ENCODE measurements at regions not wholly inside any gene's neighbourhood (a gene's known extent, or its start where the extent isn't known, plus 50 kb on each side); places are given as distances from the start of the nearest gene placed in this dataset.

DNA sequence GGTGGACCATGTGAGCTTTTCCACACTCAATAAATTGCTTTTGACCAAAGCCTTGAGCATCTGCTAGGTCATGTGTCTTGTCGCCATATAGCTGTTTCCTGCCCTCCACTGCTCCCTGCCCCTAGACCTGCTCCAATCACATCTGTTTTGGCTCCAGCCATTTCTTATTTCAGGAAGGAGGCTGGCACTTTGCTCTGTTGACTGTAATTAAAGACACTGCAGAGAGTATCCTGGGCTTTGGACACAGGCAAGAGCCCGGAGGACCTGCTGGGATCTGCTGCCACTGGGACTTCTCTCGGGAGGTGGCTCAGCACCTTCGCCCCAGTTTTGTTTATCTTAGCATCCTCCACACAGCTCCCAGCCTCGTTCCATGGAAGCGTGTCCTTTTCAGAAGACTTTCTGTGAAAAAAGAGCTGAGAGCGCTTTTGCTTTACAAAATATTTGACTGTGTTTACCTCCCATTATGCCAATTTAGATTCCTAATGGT, 153.2 kb downstream of the MED10 start:
- Histone ChIP-seq H2AFZ (no peak overlapping the region), H3K36me3 (ENCODE audit: low read depth) (no peaks in the 10 kb centered on the region), H3K9me3 (ENCODE audit: low read depth) (no peaks in the 10 kb centered on the region), H3K4me2 (ENCODE audit: unreplicated experiment) (no peak overlapping the region), H4K20me1 (ENCODE audit: insufficient read depth) (no peaks in the 10 kb centered on the region), H3K27me3 (replicated peaks; ENCODE audit: insufficient read depth) (no peaks in the 10 kb centered on the region), H3K4me1 (ENCODE audit: insufficient read depth) (no peaks in the 10 kb centered on the region), H3K27ac (no peak overlapping the region), H3K9ac (no peak overlapping the region), H3K4me3 (no peak overlapping the region), H3F3A (ENCODE audit: insufficient read depth) (no peaks in the 10 kb centered on the region), H3K9me2 (ENCODE audit: insufficient read depth) (no peaks in the 10 kb centered on the region), H3K79me2 (ENCODE audit: insufficient read depth) (no peaks in the 10 kb centered on the region)
- no peak for DNase-seq
- in situ Hi-C loops (cut with MboI), result no loop called here
- TF ChIP-seq EZH2phosphoT487 (IDR thresholded peaks at IDR 0.05; ENCODE audit: insufficient read depth, low read depth) (no peak), EZH2 (IDR thresholded peaks at IDR 0.05; ENCODE audit: insufficient read depth, poor library complexity, severe bottlenecking) (no peak)
- WGBS, 2 experiments (ENCODE audit: low coverage in 1 of 2, low lambda C conversion rate in 2 of 2, missing lambda C conversion rate in 2 of 2), result 36 to 41% methylated on average over 7 of the region's 7 CpGs

DNA sequence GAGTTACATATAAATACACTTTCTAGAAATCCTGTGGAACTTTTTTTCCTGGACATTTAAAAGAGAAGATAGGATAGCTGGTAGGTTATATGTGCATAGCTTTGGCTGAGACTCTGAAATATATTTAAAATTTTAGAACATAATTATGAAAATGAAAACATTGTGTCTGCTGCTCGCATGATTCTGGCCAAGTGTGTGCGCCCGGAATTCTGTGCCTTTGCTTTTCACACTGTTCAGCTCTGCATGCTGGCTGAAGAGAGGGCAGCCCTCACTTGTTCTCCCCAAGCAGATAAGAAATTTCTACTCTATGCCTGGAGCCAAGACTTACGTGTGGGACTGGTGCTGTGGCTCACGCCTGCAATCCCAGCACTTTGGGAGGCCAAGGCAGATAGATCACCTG, 153.9 kb downstream of the MED10 start:
- no peaks in the 10 kb centered on the region for H3K79me2 ChIP-seq (ENCODE audit: insufficient read depth)
- H3K4me2 ChIP-seq (ENCODE audit: unreplicated experiment), result no peak overlapping the region
- no peaks in the 10 kb centered on the region for H3K27me3 ChIP-seq (replicated peaks; ENCODE audit: insufficient read depth)
- H4K20me1 ChIP-seq (ENCODE audit: insufficient read depth), result no peaks in the 10 kb centered on the region
- no peak overlapping the region for H2AFZ ChIP-seq
- DNase-seq, result no peak
- WGBS, 2 experiments (ENCODE audit: low coverage in 1 of 2, low lambda C conversion rate in 2 of 2, missing lambda C conversion rate in 2 of 2), result 40 to 41% methylated on average over 5 of the region's 5 CpGs
- in situ Hi-C loops (cut with MboI), result no loop called here
- H3K9me3 ChIP-seq (ENCODE audit: low read depth), result no peaks in the 10 kb centered on the region
- no peaks in the 10 kb centered on the region for H3K9me2 ChIP-seq (ENCODE audit: insufficient read depth)
- H3K4me3 ChIP-seq, result no peak overlapping the region
- no peak overlapping the region for H3K27ac ChIP-seq
- TF ChIP-seq EZH2 (IDR thresholded peaks at IDR 0.05; ENCODE audit: insufficient read depth, poor library complexity, severe bottlenecking) (no peak), EZH2phosphoT487 (IDR thresholded peaks at IDR 0.05; ENCODE audit: insufficient read depth, low read depth) (no peak)
- no peaks in the 10 kb centered on the region for H3K4me1 ChIP-seq (ENCODE audit: insufficient read depth)
- no peaks in the 10 kb centered on the region for H3K36me3 ChIP-seq (ENCODE audit: low read depth)
- H3K9ac ChIP-seq, result no peak overlapping the region
- H3F3A ChIP-seq (ENCODE audit: insufficient read depth), result no peaks in the 10 kb centered on the region

DNA sequence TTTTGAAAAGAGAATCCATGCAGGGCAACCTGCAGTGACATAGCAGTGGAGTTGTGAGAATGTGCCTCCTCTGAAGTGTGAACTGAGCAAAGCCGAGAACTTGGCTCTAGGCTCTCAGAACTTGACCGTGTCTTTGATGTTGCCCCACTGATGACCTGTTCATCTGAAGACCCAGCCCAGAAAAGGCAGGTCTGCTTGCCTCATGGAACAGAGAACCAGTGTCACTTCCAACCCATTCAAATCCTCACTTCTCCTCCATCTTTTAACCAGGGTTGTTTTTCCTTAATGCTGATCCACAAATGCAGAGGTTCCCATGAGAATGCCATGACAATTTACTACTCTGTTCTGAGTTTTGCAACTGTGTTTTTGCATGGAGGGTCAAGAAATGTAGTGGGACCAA, 155.4 kb downstream of the MED10 start:
- no peaks in the 10 kb centered on the region for H3K4me1 ChIP-seq (ENCODE audit: insufficient read depth)
- WGBS, 2 experiments (ENCODE audit: low coverage in 1 of 2, low lambda C conversion rate in 2 of 2, missing lambda C conversion rate in 2 of 2), result 20% methylated on average over 2 of the region's 2 CpGs
- DNase-seq, result no peak
- H3K27ac ChIP-seq, result no peak overlapping the region
- no peak overlapping the region for H3K4me2 ChIP-seq (ENCODE audit: unreplicated experiment)
- no peaks in the 10 kb centered on the region for H3K79me2 ChIP-seq (ENCODE audit: insufficient read depth)
- H3K9me2 ChIP-seq (ENCODE audit: insufficient read depth), result no peaks in the 10 kb centered on the region
- no peaks in the 10 kb centered on the region for H3K9me3 ChIP-seq (ENCODE audit: low read depth)
- no peaks in the 10 kb centered on the region for H3K36me3 ChIP-seq (ENCODE audit: low read depth)
- H3K4me3 ChIP-seq, result no peak overlapping the region
- TF ChIP-seq EZH2 (IDR thresholded peaks at IDR 0.05; ENCODE audit: insufficient read depth, poor library complexity, severe bottlenecking) (no peak), EZH2phosphoT487 (IDR thresholded peaks at IDR 0.05; ENCODE audit: insufficient read depth, low read depth) (no peak)
- no peak overlapping the region for H3K9ac ChIP-seq
- no peaks in the 10 kb centered on the region for H4K20me1 ChIP-seq (ENCODE audit: insufficient read depth)
- no peaks in the 10 kb centered on the region for H3F3A ChIP-seq (ENCODE audit: insufficient read depth)
- H3K27me3 ChIP-seq (replicated peaks; ENCODE audit: insufficient read depth), result no peaks in the 10 kb centered on the region
- H2AFZ ChIP-seq, result no peak overlapping the region
- in situ Hi-C loops (cut with MboI), result no loop called here

DNA sequence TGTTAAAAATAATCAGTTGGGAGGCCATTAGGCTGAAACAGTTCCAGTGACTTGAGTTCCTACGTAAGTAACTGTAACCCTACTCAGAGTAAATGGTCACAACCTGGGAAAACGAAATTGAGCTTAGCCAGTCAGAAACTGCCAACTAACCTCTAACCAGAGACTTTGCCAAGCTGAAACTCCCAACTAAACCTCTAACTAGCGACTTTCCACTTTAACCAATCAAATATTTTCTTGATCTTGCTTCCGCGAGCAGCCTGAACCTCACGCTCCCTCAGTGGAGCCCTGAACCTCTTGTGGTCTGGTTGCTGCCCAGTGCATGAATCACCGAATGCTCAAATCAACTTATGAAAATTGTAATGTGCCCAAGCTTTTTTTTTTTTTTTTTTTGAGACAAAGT, 156.2 kb downstream of the MED10 start:
- no peak overlapping the region for H3K27ac ChIP-seq
- DNase-seq, result no peak
- no peaks in the 10 kb centered on the region for H3K9me3 ChIP-seq (ENCODE audit: low read depth)
- 46 to 48% methylated on average over 7 of the region's 7 CpGs for WGBS, 2 experiments (ENCODE audit: low coverage in 1 of 2, low lambda C conversion rate in 2 of 2, missing lambda C conversion rate in 2 of 2)
- H4K20me1 ChIP-seq (ENCODE audit: insufficient read depth), result no peaks in the 10 kb centered on the region
- H2AFZ ChIP-seq, result no peak overlapping the region
- H3K4me1 ChIP-seq (ENCODE audit: insufficient read depth), result no peaks in the 10 kb centered on the region
- H3K36me3 ChIP-seq (ENCODE audit: low read depth), result no peaks in the 10 kb centered on the region
- no peaks in the 10 kb centered on the region for H3K9me2 ChIP-seq (ENCODE audit: insufficient read depth)
- TF ChIP-seq EZH2phosphoT487 (IDR thresholded peaks at IDR 0.05; ENCODE audit: insufficient read depth, low read depth) (no peak), EZH2 (IDR thresholded peaks at IDR 0.05; ENCODE audit: insufficient read depth, poor library complexity, severe bottlenecking) (no peak)
- H3K4me2 ChIP-seq (ENCODE audit: unreplicated experiment), result no peak overlapping the region
- H3K4me3 ChIP-seq, result no peak overlapping the region
- in situ Hi-C loops (cut with MboI), result no loop called here
- H3F3A ChIP-seq (ENCODE audit: insufficient read depth), result no peaks in the 10 kb centered on the region
- H3K27me3 ChIP-seq (replicated peaks; ENCODE audit: insufficient read depth), result no peaks in the 10 kb centered on the region
- H3K9ac ChIP-seq, result no peak overlapping the region
- H3K79me2 ChIP-seq (ENCODE audit: insufficient read depth), result no peaks in the 10 kb centered on the region

DNA sequence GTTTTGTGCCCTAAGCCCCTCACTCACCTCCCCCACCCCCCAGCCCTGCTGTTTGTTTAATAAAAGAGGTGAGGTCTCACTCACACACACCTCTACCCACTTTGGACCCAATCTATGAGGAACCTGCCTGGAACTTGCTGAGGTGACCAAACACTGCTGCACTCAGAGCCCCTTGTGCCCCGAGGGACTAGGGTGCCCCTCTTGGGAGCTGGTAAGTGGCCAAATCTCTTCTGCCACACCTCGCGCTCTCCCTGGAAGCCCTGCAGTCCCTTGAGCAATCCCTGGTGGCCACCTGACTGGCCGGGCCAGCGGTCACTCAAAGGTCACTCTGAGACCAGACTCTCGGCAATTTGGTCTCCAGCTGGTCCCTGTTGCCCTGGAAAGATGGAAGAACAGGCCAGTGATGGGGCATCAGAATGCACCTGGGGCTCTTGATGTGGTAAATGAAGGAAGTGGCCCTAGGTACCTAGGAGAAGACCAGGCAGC, 157.2 kb downstream of the MED10 start:
- 29 to 35% methylated on average over 6 of the region's 6 CpGs for WGBS, 2 experiments (ENCODE audit: low coverage in 1 of 2, low lambda C conversion rate in 2 of 2, missing lambda C conversion rate in 2 of 2)
- Histone ChIP-seq H2AFZ (no peak overlapping the region), H3K4me2 (ENCODE audit: unreplicated experiment) (no peak overlapping the region), H3K9ac (no peak overlapping the region), H3K9me2 (ENCODE audit: insufficient read depth) (no peaks in the 10 kb centered on the region), H3K9me3 (ENCODE audit: low read depth) (no peaks in the 10 kb centered on the region), H3K4me1 (ENCODE audit: insufficient read depth) (no peaks in the 10 kb centered on the region), H3K27ac (no peak overlapping the region), H3K79me2 (ENCODE audit: insufficient read depth) (no peaks in the 10 kb centered on the region), H3K4me3 (no peak overlapping the region), H3K27me3 (replicated peaks; ENCODE audit: insufficient read depth) (no peaks in the 10 kb centered on the region), H3F3A (ENCODE audit: insufficient read depth) (no peaks in the 10 kb centered on the region), H3K36me3 (ENCODE audit: low read depth) (no peaks in the 10 kb centered on the region), H4K20me1 (ENCODE audit: insufficient read depth) (no peaks in the 10 kb centered on the region)
- no peak for DNase-seq
- in situ Hi-C loops (cut with MboI), result no loop called here
- TF ChIP-seq EZH2phosphoT487 (IDR thresholded peaks at IDR 0.05; ENCODE audit: insufficient read depth, low read depth), result no peak
- TF ChIP-seq EZH2 (IDR thresholded peaks at IDR 0.05; ENCODE audit: insufficient read depth, poor library complexity, severe bottlenecking), result no peak

All from GM23248 (cell line).